GM12874 (cell line): ENCODE measurements at regions not wholly inside any gene's neighbourhood (a gene's known extent, or its start where the extent isn't known, plus 50 kb on each side); places are given as distances from the start of the nearest gene placed in this dataset.

Experiments used
- CTCF ChIP-seq: IDR thresholded peaks from 2 replicates; pipeline ENCODE4 v1.5.1; 2011; ENCODE audit warnings: low read depth, mild to moderate bottlenecking, control low read depth, low read length, moderate library complexity; ENCODE audit not compliant: insufficient read depth

GRCh38 chr5:126311766-126312165 lies 111.4 kb upstream of the GRAMD2B start:
- TF ChIP-seq CTCF, result no peak

- no peak for TF ChIP-seq CTCF
Observed at GRCh38 chr5:126315341-126315740, 107.9 kb upstream of the GRAMD2B start.

GRCh38 chr5:126332326-126332725 lies 90.9 kb upstream of the GRAMD2B start:
- no peak for TF ChIP-seq CTCF

- TF ChIP-seq CTCF, result no peak
Observed at GRCh38 chr5:126334760-126335159, 88.4 kb upstream of the GRAMD2B start.

GRCh38 chr5:126335886-126336285 lies 87.3 kb upstream of the GRAMD2B start:
- no peak for TF ChIP-seq CTCF

- no peak for TF ChIP-seq CTCF
Observed at GRCh38 chr5:126338635-126339034, 84.6 kb upstream of the GRAMD2B start.

GRCh38 chr5:126339215-126339805 lies 83.9 kb upstream of the GRAMD2B start:
- peak; percentile 58 for TF ChIP-seq CTCF
